Stomach (tissue), 8 donors: ENCODE measurements at regions not wholly inside any gene's neighbourhood (a gene's known extent, or its start where the extent isn't known, plus 50 kb on each side); places are given as distances from the start of the nearest gene placed in this dataset.

Experiments used
- DNase-seq, 2 donors: peaks; one replicate each; pipeline versions ENCODE4 v3.0.0 to v3.0.0-alpha.2; 2013 to 2019
- H3K27ac ChIP-seq, 5 donors: fragments of 200-600 bp in 4 of 5; sonication (generic) in 4 of 5; one replicate each; pipeline ENCODE4 v1.5.1; 2013 to 2019; ENCODE audit warnings: mild to moderate bottlenecking in 1 of 5, moderate library complexity in 1 of 5
- H3K27me3 ChIP-seq, 3 donors: fragments of 200-600 bp; sonication (generic); one replicate each; pipeline ENCODE4 v1.5.1; 2017 to 2019; ENCODE audit warnings: mixed run types in 1 of 3
- H3K36me3 ChIP-seq, 4 donors: fragments of 200-600 bp; sonication (generic); 1 replicate in 3 of 4; 2 replicates in 1 of 4; pipeline ENCODE4 v1.5.1; 2016 to 2019
- H3K4me1 ChIP-seq, 4 donors: fragments of 200-600 bp; sonication (generic); one replicate each; pipeline ENCODE4 v1.5.1; 2016 to 2019
- H3K4me3 ChIP-seq, 4 donors: fragments of 200-600 bp; sonication (generic) in 3 of 4; one replicate each; pipeline ENCODE4 v1.5.1; 2016 to 2019; ENCODE audit warnings: mild to moderate bottlenecking in 1 of 4
- H3K9me3 ChIP-seq, 4 donors: fragments of 200-600 bp; sonication (generic); one replicate each; pipeline ENCODE4 v1.5.1; 2016 to 2019
- EP300 ChIP-seq: sonication (generic); formaldehyde crosslinking; IDR thresholded peaks from one replicate; pipeline ENCODE4 v1.6.1; 2017; ENCODE audit warnings: antibody characterized with exemption
- POLR2A ChIP-seq, 4 donors: fragments of 450-650 bp; IDR thresholded peaks; one replicate each; pipeline ENCODE4 v1.6.1; 2016; ENCODE audit warnings: antibody characterized with exemption in 4 of 4, control low read depth in 2 of 4, mild to moderate bottlenecking in 1 of 4, moderate library complexity in 1 of 4
- POLR2AphosphoS5 ChIP-seq, 3 donors: sonication (generic); formaldehyde crosslinking; IDR thresholded peaks; one replicate each; pipeline ENCODE4 v1.6.1; 2016; ENCODE audit warnings: antibody characterized with exemption in 3 of 3
- WGBS, 5 donors: extraction: QIAGEN DNeasy Blood & Tissue Kit in 3 of 5; methylation state at CpG; one replicate each; pipeline versions ENCODE4 v1.1.5 to v1.1.7; 2013 to 2018; 5-methylcytosine and 5-hydroxymethylcytosine counted together
- intact Hi-C: fragments of 100-400 bp; cut with DNase I; formaldehyde crosslinking; loops from one replicate; pipeline ENCODE4 v1.15.1; 2023; ENCODE audit warnings: low total_unique reads
- TF ChIP-seq, protein P1 (sequence below), 7 experiments: fragments of 450-650 bp in 4 of 7; fragments of 200-600 bp in 3 of 7; sonication (generic) in 3 of 7; IDR thresholded peaks; one replicate each; pipeline ENCODE4 v1.5.1; 2016 to 2019; ENCODE audit warnings: antibody characterized with exemption in 7 of 7, control low read depth in 2 of 7, mild to moderate bottlenecking in 1 of 7
- donor health status: healthy with polysubstance abuse.
- donor health status: Bipolar disorder and iron deficiency.
- donor health status: healthy.

GRCh38 chr3:1752205-1752604 lies 346.5 kb upstream of the CNTN4 start:
- H3K27me3 ChIP-seq = no peaks in the 10 kb centered on the region
- H3K9me3 ChIP-seq = peaks cover 4 to 32% (median 15%) of the 10 kb centered on the region in 4 donors
- 49 to 71% (median 67%) methylated on average over 6 of the region's 6 CpGs for WGBS, 5 donors
- H3K4me1 ChIP-seq = no peaks in the 10 kb centered on the region
- H3K36me3 ChIP-seq = no peaks in the 10 kb centered on the region
- no peak overlapping the region for H3K27ac ChIP-seq
- TF ChIP-seq POLR2AphosphoS5 (IDR thresholded peaks at IDR 0.05) = no peak
- TF ChIP-seq, protein P1, sequence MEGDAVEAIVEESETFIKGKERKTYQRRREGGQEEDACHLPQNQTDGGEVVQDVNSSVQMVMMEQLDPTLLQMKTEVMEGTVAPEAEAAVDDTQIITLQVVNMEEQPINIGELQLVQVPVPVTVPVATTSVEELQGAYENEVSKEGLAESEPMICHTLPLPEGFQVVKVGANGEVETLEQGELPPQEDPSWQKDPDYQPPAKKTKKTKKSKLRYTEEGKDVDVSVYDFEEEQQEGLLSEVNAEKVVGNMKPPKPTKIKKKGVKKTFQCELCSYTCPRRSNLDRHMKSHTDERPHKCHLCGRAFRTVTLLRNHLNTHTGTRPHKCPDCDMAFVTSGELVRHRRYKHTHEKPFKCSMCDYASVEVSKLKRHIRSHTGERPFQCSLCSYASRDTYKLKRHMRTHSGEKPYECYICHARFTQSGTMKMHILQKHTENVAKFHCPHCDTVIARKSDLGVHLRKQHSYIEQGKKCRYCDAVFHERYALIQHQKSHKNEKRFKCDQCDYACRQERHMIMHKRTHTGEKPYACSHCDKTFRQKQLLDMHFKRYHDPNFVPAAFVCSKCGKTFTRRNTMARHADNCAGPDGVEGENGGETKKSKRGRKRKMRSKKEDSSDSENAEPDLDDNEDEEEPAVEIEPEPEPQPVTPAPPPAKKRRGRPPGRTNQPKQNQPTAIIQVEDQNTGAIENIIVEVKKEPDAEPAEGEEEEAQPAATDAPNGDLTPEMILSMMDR (IDR thresholded peaks at IDR 0.05) = no peak
- no peak for TF ChIP-seq EP300
- TF ChIP-seq POLR2A (IDR thresholded peaks at IDR 0.05) = no peak
- H3K4me3 ChIP-seq = no peak overlapping the region
- intact Hi-C loops = no loop called here
- no peak for DNase-seq

DNA sequence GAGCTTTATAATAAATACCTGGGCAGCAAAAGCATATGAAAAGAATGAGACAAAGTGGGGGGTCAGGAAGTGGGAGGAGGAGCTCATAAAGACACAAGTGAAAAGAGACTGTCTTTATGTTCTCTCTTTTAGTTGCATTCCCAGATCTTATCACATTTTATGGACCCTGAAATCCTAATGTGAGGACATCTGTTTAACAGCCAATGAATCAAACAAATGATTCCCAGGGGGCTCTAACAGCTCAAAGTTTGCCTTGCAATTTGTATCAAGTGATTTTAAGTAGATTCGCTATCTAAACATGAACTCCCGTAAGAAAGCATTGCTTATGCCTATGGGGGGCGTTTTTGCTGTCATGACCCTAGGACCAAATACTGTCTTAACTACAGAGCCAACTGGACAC lies 332.3 kb upstream of the CNTN4 start:
- TF ChIP-seq, protein P1 (IDR thresholded peaks at IDR 0.05) = no peak
- TF ChIP-seq EP300 (no peak), POLR2AphosphoS5 (IDR thresholded peaks at IDR 0.05) (no peak), POLR2A (IDR thresholded peaks at IDR 0.05) (no peak)
- Histone ChIP-seq H3K4me1 (no peaks in the 10 kb centered on the region), H3K36me3 (no peaks in the 10 kb centered on the region), H3K4me3 (no peak overlapping the region), H3K27ac (no peak overlapping the region), H3K9me3 (no peaks in the 10 kb centered on the region), H3K27me3 (no peaks in the 10 kb centered on the region)
- intact Hi-C loops = no loop called here
- DNase-seq = no peak
- 43 to 60% (median 52%) methylated on average over 3 of the region's 3 CpGs for WGBS, 5 donors

DNA sequence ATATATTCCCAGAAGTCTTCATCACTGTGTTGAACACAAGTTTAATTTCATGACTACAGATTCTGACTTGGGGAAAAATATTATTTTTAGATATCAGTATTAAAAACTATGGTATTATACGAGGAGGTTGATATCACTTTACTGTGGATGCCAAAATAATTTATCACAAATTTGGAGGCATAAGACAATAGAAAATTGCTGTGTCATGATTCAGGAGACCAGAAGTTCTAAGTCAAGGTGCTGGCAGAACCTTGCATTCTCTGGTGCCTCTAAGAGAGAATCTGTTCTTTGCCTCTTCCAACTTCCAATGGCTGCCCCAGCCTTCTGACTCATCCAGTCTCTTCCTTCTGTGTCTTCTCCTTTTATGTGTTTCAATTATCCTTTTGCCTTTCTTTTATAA lies 325.0 kb upstream of the CNTN4 start:
- Histone ChIP-seq H3K36me3 (no peaks in the 10 kb centered on the region), H3K9me3 (no peaks in the 10 kb centered on the region), H3K4me1 (no peaks in the 10 kb centered on the region), H3K4me3 (no peak overlapping the region), H3K27ac (no peak overlapping the region), H3K27me3 (no peaks in the 10 kb centered on the region)
- DNase-seq = no peak
- TF ChIP-seq POLR2AphosphoS5 (IDR thresholded peaks at IDR 0.05) (no peak), POLR2A (IDR thresholded peaks at IDR 0.05) (no peak)
- intact Hi-C loops = no loop called here
- 37 to 68% (median 57%) methylated on average over 1 of the region's 1 CpG for WGBS, 5 donors

DNA sequence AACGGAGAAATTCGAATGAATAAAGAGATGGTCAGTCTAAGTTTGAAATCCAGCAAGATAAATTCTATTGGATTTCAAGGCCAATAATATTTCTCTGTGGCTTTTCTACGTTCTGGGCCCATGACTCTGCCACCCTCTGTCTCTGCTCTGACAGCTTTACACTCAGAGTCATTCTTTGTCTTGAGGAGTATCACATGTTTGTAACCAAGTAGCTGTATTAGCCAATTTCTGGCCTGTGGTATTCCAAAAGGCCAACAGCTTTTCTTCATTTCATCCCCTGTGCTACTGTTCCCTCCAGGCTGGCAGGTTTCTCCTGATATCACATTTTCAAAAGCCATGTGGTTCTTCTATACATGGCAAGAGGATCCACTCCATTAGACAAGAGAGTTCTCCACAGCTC lies 324.1 kb upstream of the CNTN4 start:
- intact Hi-C loops = no loop called here
- no peak overlapping the region for H3K4me3 ChIP-seq
- WGBS, 5 donors = 63 to 74% (median 67%) methylated on average over 3 of the region's 3 CpGs
- no peak overlapping the region for H3K27ac ChIP-seq
- no peaks in the 10 kb centered on the region for H3K36me3 ChIP-seq
- no peak for DNase-seq
- no peaks in the 10 kb centered on the region for H3K9me3 ChIP-seq
- TF ChIP-seq, protein P1 (IDR thresholded peaks at IDR 0.05) = no peak
- TF ChIP-seq POLR2AphosphoS5 (IDR thresholded peaks at IDR 0.05) (no peak), POLR2A (IDR thresholded peaks at IDR 0.05) (no peak), EP300 (no peak)
- no peaks in the 10 kb centered on the region for H3K27me3 ChIP-seq
- H3K4me1 ChIP-seq = no peaks in the 10 kb centered on the region

DNA sequence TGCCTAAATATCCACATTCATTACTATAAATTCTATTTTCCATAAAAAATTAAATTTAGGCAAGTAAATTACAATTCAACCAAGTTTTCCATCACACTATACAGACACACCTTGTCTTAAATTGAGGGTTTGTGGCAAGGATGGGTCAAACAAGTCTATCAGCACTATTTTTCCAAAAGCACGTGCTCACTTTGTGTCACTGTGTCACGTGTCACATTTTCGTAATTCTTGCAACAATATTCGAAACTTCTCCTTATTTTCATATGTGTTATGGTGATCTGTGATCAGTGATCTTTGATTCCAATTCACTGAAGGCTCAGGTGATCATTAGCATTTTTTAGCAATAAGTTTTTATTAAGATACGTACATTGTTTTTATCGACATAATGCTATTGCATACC lies 323.3 kb upstream of the CNTN4 start:
- no peaks in the 10 kb centered on the region for H3K36me3 ChIP-seq
- WGBS, 5 donors = 74 to 86% (median 81%) methylated on average over 6 of the region's 6 CpGs
- no peaks in the 10 kb centered on the region for H3K9me3 ChIP-seq
- intact Hi-C loops = no loop called here
- no peak for TF ChIP-seq POLR2A (IDR thresholded peaks at IDR 0.05)
- no peak for TF ChIP-seq POLR2AphosphoS5 (IDR thresholded peaks at IDR 0.05)
- TF ChIP-seq EP300 = no peak
- TF ChIP-seq, protein P1 (IDR thresholded peaks at IDR 0.05) = no peak
- no peaks in the 10 kb centered on the region for H3K4me1 ChIP-seq
- H3K27me3 ChIP-seq = no peaks in the 10 kb centered on the region
- DNase-seq = no peak
- no peak overlapping the region for H3K27ac ChIP-seq
- no peak overlapping the region for H3K4me3 ChIP-seq
